ENCODE measurements at regions not wholly inside any gene's neighbourhood (a gene's known extent, or its start where the extent isn't known, plus 50 kb on each side); places are given as distances from the start of the nearest gene placed in this dataset.

DNA sequence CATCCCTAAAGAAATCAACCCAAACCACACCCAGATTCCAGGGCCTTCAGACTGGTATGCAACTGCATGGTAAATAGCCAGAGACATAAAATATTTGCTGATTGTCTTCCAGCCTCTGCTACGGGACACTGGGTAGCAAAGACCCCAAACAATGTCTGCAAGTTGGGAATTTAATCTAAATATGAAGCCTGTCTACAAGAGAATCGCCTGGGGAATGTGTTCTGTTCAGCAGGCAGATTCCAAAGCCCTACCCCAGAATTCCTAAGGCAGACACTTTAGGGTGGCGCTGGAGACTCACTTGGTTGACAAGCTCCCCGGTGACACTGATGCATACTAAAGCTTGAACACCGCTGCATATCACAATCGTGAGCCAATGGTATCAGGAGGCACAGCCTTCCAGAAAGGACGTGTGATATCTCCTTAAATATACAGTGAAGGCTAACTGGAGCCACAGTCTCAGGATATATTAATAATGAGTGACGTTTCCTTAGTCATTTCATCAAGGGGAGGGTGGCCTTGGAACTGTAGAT is 684.1 kb downstream of the NTRK3 start:
- Histone ChIP-seq H3K36me3 (ENCODE audit: insufficient read depth, low read length, poor library complexity, severe bottlenecking) (no peaks in the 10 kb centered on the region), H3K4me3 (ENCODE audit: low read depth, low read length, poor library complexity, severe bottlenecking) (no peak overlapping the region), H3K4me1 (ENCODE audit: insufficient read depth, low read length, poor library complexity, severe bottlenecking) (no peaks in the 10 kb centered on the region), H3K27me3 (replicated peaks; ENCODE audit: insufficient read depth, low read depth, low read length, poor library complexity) (no peaks in the 10 kb centered on the region), H3K9me3 (ENCODE audit: low read depth, low read length, poor library complexity, severe bottlenecking) (peaks cover 4% of the 10 kb centered on the region), H3K27ac (ENCODE audit: low read depth, low read length, poor library complexity, severe bottlenecking) (no peak overlapping the region)
- TF ChIP-seq, protein P1, sequence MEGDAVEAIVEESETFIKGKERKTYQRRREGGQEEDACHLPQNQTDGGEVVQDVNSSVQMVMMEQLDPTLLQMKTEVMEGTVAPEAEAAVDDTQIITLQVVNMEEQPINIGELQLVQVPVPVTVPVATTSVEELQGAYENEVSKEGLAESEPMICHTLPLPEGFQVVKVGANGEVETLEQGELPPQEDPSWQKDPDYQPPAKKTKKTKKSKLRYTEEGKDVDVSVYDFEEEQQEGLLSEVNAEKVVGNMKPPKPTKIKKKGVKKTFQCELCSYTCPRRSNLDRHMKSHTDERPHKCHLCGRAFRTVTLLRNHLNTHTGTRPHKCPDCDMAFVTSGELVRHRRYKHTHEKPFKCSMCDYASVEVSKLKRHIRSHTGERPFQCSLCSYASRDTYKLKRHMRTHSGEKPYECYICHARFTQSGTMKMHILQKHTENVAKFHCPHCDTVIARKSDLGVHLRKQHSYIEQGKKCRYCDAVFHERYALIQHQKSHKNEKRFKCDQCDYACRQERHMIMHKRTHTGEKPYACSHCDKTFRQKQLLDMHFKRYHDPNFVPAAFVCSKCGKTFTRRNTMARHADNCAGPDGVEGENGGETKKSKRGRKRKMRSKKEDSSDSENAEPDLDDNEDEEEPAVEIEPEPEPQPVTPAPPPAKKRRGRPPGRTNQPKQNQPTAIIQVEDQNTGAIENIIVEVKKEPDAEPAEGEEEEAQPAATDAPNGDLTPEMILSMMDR (conservative IDR thresholded peaks at IDR 0.05; ENCODE audit: low read depth, low read length), result no peak
- ChIA-PET CTCF (no interaction called here), POLR2A (ENCODE audit: low non-redundant PET) (no interaction called here)
- DNase-seq (ENCODE audit: low spot score), result no peak
- no TSS peak for BruUV-seq (replicated peaks)
- intact Hi-C loops (cut with micrococcal nuclease; ENCODE audit: unreplicated experiment), result no loop called here

DNA sequence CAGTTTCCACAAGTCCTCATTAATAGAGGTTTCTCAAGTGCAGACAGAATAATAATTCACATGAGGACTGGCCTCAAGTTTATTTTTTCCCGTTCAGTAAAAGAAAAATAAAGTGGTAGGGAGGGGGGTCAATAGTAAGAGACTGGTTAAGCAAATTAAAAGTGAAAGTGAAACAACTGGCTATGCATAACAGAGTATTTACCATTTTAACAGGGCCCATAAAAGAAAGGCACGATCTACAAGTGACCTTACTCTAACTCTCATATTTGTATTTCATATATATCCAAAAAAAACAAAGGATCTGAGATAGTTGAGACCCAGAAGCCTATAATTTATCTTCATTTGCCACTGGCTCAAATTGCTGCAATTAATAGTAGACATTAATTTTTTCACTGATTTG is 686.3 kb downstream of the NTRK3 start:
- no TSS peak for BruUV-seq (replicated peaks)
- H3K9me3 ChIP-seq (ENCODE audit: low read depth, low read length, poor library complexity, severe bottlenecking), result peaks cover 9% of the 10 kb centered on the region
- intact Hi-C loops (cut with micrococcal nuclease; ENCODE audit: unreplicated experiment), result no loop called here
- POLR2A ChIA-PET (ENCODE audit: low non-redundant PET), result no interaction called here
- no peak overlapping the region for H3K4me3 ChIP-seq (ENCODE audit: low read depth, low read length, poor library complexity, severe bottlenecking)
- H3K27ac ChIP-seq (ENCODE audit: low read depth, low read length, poor library complexity, severe bottlenecking), result no peak overlapping the region
- no peak for DNase-seq (ENCODE audit: low spot score)
- no peaks in the 10 kb centered on the region for H3K4me1 ChIP-seq (ENCODE audit: insufficient read depth, low read length, poor library complexity, severe bottlenecking)
- H3K36me3 ChIP-seq (ENCODE audit: insufficient read depth, low read length, poor library complexity, severe bottlenecking), result no peaks in the 10 kb centered on the region
- CTCF ChIA-PET, result no interaction called here
- H3K27me3 ChIP-seq (replicated peaks; ENCODE audit: insufficient read depth, low read depth, low read length, poor library complexity), result no peaks in the 10 kb centered on the region
- TF ChIP-seq, protein P1 (conservative IDR thresholded peaks at IDR 0.05; ENCODE audit: low read depth, low read length), result no peak
- no peak for TF ChIP-seq EZH2 (IDR thresholded peaks at IDR 0.05; ENCODE audit: borderline replicate concordance, low read depth, low read length, poor library complexity, severe bottlenecking)

DNA sequence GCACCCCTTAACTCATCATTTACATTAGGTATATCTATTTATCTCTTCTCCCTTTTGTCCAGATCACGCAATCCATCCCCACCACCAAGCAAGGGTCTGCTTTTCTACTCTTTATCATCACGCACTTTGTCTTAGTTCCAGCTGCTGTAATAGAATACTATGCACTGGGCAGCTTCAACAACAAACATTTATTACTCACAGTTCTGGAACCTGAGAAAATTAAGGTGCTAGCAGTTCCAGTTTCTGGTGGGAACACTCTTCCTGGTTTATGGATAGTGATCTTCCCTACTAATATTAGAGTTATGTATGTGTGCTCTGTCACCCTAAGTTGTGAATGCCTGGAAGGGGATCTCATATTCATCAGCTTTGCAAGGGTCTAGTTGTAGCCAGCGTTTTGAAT is 687.0 kb downstream of the NTRK3 start:
- POLR2A ChIA-PET (ENCODE audit: low non-redundant PET), result no interaction called here
- TF ChIP-seq EZH2 (IDR thresholded peaks at IDR 0.05; ENCODE audit: borderline replicate concordance, low read depth, low read length, poor library complexity, severe bottlenecking), result no peak
- TF ChIP-seq, protein P1 (conservative IDR thresholded peaks at IDR 0.05; ENCODE audit: low read depth, low read length), result no peak
- Histone ChIP-seq H3K9me3 (ENCODE audit: low read depth, low read length, poor library complexity, severe bottlenecking) (peaks cover 12% of the 10 kb centered on the region), H3K27ac (ENCODE audit: low read depth, low read length, poor library complexity, severe bottlenecking) (no peak overlapping the region), H3K4me1 (ENCODE audit: insufficient read depth, low read length, poor library complexity, severe bottlenecking) (no peaks in the 10 kb centered on the region), H3K36me3 (ENCODE audit: insufficient read depth, low read length, poor library complexity, severe bottlenecking) (no peaks in the 10 kb centered on the region), H3K27me3 (replicated peaks; ENCODE audit: insufficient read depth, low read depth, low read length, poor library complexity) (no peaks in the 10 kb centered on the region), H3K4me3 (ENCODE audit: low read depth, low read length, poor library complexity, severe bottlenecking) (no peak overlapping the region)
- intact Hi-C loops (cut with micrococcal nuclease; ENCODE audit: unreplicated experiment), result no loop called here
- no peak for DNase-seq (ENCODE audit: low spot score)
- CTCF ChIA-PET, result no interaction called here
- BruUV-seq (replicated peaks), result no TSS peak

Measured in A673 (cell line).